Uterus (tissue), 2 donors: ENCODE measurements at regions not wholly inside any gene's neighbourhood (a gene's known extent, or its start where the extent isn't known, plus 50 kb on each side); places are given as distances from the start of the nearest gene placed in this dataset.

ENCODE experiments used
- CTCF ChIP-seq, 4 experiments: fragments of 200-600 bp in 2 of 4; fragments of 450-650 bp in 2 of 4; sonication (generic) in 2 of 4; IDR thresholded peaks; one replicate each; pipeline ENCODE4 v1.5.1; 2016 to 2019; ENCODE audit warnings: antibody characterized with exemption in 4 of 4, mild to moderate bottlenecking in 2 of 4, moderate library complexity in 1 of 4
- POLR2A ChIP-seq, 2 donors: fragments of 450-650 bp; IDR thresholded peaks; one replicate each; pipeline ENCODE4 v1.6.1; 2016; ENCODE audit warnings: antibody characterized with exemption in 2 of 2, mild to moderate bottlenecking in 1 of 2, moderate library complexity in 1 of 2

- TF ChIP-seq CTCF (IDR thresholded peaks at IDR 0.05) (no peak), POLR2A (IDR thresholded peaks at IDR 0.05) (no peak)
Measured at GRCh38 chr6:155695495-155695894, 239.9 kb upstream of the NOX3 start.
